C4-2B (cell line): ENCODE measurements at regions not wholly inside any gene's neighbourhood (a gene's known extent, or its start where the extent isn't known, plus 50 kb on each side); places are given as distances from the start of the nearest gene placed in this dataset.

Source experiments
- ZFX ChIP-seq: fragments of 450-650 bp; IDR thresholded peaks from 2 replicates; pipeline ENCODE4 v1.6.1; 2017
- TF ChIP-seq, protein P1 (sequence below): fragments of 450-650 bp; conservative IDR thresholded peaks from 2 replicates; pipeline ENCODE4 v1.5.1; 2017; ENCODE audit warnings: mild to moderate bottlenecking

DNA sequence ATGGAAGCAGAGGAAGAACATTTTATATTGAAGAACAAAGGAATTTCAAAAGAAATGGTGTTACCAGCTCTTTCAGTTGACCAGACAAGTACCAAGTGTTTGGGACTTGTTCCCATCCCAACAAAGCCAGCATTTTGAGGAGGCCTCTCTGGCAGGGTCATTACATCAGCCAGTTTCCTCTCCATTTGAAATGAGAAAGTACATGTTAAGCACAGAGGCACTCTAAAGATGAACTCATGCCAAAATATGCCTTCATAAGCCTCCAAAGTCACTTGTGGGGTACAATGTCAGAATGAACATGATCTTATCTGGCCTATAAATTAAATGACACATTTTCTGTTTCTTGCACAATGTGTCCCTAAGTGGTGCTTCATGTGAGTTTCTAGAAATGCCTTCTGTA lies 223.9 kb downstream of the PRL start:
- TF ChIP-seq, protein P1, sequence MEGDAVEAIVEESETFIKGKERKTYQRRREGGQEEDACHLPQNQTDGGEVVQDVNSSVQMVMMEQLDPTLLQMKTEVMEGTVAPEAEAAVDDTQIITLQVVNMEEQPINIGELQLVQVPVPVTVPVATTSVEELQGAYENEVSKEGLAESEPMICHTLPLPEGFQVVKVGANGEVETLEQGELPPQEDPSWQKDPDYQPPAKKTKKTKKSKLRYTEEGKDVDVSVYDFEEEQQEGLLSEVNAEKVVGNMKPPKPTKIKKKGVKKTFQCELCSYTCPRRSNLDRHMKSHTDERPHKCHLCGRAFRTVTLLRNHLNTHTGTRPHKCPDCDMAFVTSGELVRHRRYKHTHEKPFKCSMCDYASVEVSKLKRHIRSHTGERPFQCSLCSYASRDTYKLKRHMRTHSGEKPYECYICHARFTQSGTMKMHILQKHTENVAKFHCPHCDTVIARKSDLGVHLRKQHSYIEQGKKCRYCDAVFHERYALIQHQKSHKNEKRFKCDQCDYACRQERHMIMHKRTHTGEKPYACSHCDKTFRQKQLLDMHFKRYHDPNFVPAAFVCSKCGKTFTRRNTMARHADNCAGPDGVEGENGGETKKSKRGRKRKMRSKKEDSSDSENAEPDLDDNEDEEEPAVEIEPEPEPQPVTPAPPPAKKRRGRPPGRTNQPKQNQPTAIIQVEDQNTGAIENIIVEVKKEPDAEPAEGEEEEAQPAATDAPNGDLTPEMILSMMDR = no peak
- TF ChIP-seq ZFX = no peak
